Sigmoid colon (tissue), 6 donors: ENCODE measurements at regions not wholly inside any gene's neighbourhood (a gene's known extent, or its start where the extent isn't known, plus 50 kb on each side); places are given as distances from the start of the nearest gene placed in this dataset.

Experiments used
- DNase-seq: peaks from one replicate; pipeline ENCODE4 v3.0.0-alpha.2; 2019
- H3K27ac ChIP-seq, 4 donors: fragments of 200-600 bp; sonication (generic); one replicate each; pipeline ENCODE4 v1.5.1; 2016 to 2019; ENCODE audit warnings: mild to moderate bottlenecking in 1 of 4
- H3K27me3 ChIP-seq, 3 donors: fragments of 200-600 bp; sonication (generic); one replicate each; pipeline ENCODE4 v1.5.1; 2019; ENCODE audit warnings: mild to moderate bottlenecking in 1 of 3
- H3K36me3 ChIP-seq, 4 donors: fragments of 200-600 bp; sonication (generic); one replicate each; pipeline ENCODE4 v1.5.1; 2016 to 2019
- H3K4me1 ChIP-seq, 4 donors: fragments of 200-600 bp; sonication (generic); one replicate each; pipeline ENCODE4 v1.5.1; 2017 to 2019
- H3K4me3 ChIP-seq, 4 donors: fragments of 200-600 bp; sonication (generic); one replicate each; pipeline ENCODE4 v1.5.1; 2017 to 2019; ENCODE audit warnings: mild to moderate bottlenecking in 2 of 4, moderate library complexity in 1 of 4
- H3K9me3 ChIP-seq, 4 donors: fragments of 200-600 bp in 3 of 4; sonication (generic) in 3 of 4; one replicate each; pipeline versions ENCODE4 v1.5.1 to v1.6.1; 2013 to 2019
- CTCF ChIP-seq, 4 experiments: fragments of 450-650 bp in 3 of 4; fragments of 200-600 bp in 1 of 4; IDR thresholded peaks; one replicate each; pipeline ENCODE4 v1.5.1; 2016 to 2019; ENCODE audit warnings: antibody characterized with exemption in 4 of 4, mild to moderate bottlenecking in 3 of 4, moderate library complexity in 2 of 4
- EP300 ChIP-seq, 4 donors: sonication (generic); formaldehyde crosslinking; IDR thresholded peaks; one replicate each; pipeline ENCODE4 v1.6.1; 2017; ENCODE audit warnings: antibody characterized with exemption in 4 of 4
- POLR2A ChIP-seq, 2 donors: fragments of 450-650 bp; IDR thresholded peaks; one replicate each; pipeline ENCODE4 v1.6.1; 2016; ENCODE audit warnings: antibody characterized with exemption in 2 of 2, mild to moderate bottlenecking in 2 of 2, moderate library complexity in 2 of 2
- POLR2AphosphoS5 ChIP-seq, 4 donors: sonication (generic); formaldehyde crosslinking; IDR thresholded peaks; one replicate each; pipeline ENCODE4 v1.6.1; 2017; ENCODE audit warnings: antibody characterized with exemption in 4 of 4
- WGBS, 2 donors: extraction: QIAGEN DNeasy Blood & Tissue Kit; methylation state at CpG; one replicate each; pipeline ENCODE4 v1.1.7; 2013; 5-methylcytosine and 5-hydroxymethylcytosine counted together
- intact Hi-C: fragments of 100-400 bp; cut with DNase I; formaldehyde crosslinking; loops from one replicate; pipeline ENCODE4 v1.15.1; 2023
- donor health status: healthy with polysubstance abuse.
- donor health status: healthy.

- Histone ChIP-seq H3K36me3 (no peaks in the 10 kb centered on the region), H3K27me3 (no peaks in the 10 kb centered on the region), H3K9me3 (no peaks in the 10 kb centered on the region), H3K4me3 (no peak overlapping the region), H3K4me1 (no peaks in the 10 kb centered on the region), H3K27ac (no peak overlapping the region)
- DNase-seq, result no peak
- TF ChIP-seq EP300 (IDR thresholded peaks at IDR 0.05), result no peak
- no peak for TF ChIP-seq POLR2A (IDR thresholded peaks at IDR 0.05)
- TF ChIP-seq CTCF (IDR thresholded peaks at IDR 0.05), result no peak
- no peak for TF ChIP-seq POLR2AphosphoS5 (IDR thresholded peaks at IDR 0.05)
- WGBS, 2 donors, result 55 to 80% methylated on average over 3 of the region's 3 CpGs
- intact Hi-C loops, result no loop called here
Measured at GRCh38 chr18:47571957-47572356, 320.5 kb upstream of the SKOR2 start.

GRCh38 chr18:47566809-47567208, 315.3 kb upstream of the SKOR2 start:
- no peaks in the 10 kb centered on the region for H3K9me3 ChIP-seq
- H3K36me3 ChIP-seq, result no peaks in the 10 kb centered on the region
- H3K4me3 ChIP-seq, result no peak overlapping the region
- no peaks in the 10 kb centered on the region for H3K27me3 ChIP-seq
- no peak overlapping the region for H3K27ac ChIP-seq
- TF ChIP-seq CTCF (IDR thresholded peaks at IDR 0.05) (no peak), EP300 (IDR thresholded peaks at IDR 0.05) (no peak), POLR2A (IDR thresholded peaks at IDR 0.05) (no peak), POLR2AphosphoS5 (IDR thresholded peaks at IDR 0.05) (no peak)
- intact Hi-C loops, result no loop called here
- 89 to 95% methylated on average over 1 of the region's 1 CpG for WGBS, 2 donors
- DNase-seq, result no peak
- no peaks in the 10 kb centered on the region for H3K4me1 ChIP-seq

GRCh38 chr18:47560723-47561715, 309.6 kb upstream of the SKOR2 start:
- 57 to 83% methylated on average over 17 of the region's 17 CpGs for WGBS, 2 donors
- DNase-seq, result no peak
- H3K4me3 ChIP-seq, result no peak overlapping the region
- H3K9me3 ChIP-seq, result no peaks in the 10 kb centered on the region
- no peak overlapping the region for H3K27ac ChIP-seq
- no peak for TF ChIP-seq EP300 (IDR thresholded peaks at IDR 0.05)
- TF ChIP-seq POLR2AphosphoS5 (IDR thresholded peaks at IDR 0.05), result no peak
- no peak for TF ChIP-seq CTCF (IDR thresholded peaks at IDR 0.05)
- no peak for TF ChIP-seq POLR2A (IDR thresholded peaks at IDR 0.05)
- peaks cover 0 to 12% (median 0%) of the 10 kb centered on the region in 3 donors for H3K27me3 ChIP-seq
- no peaks in the 10 kb centered on the region for H3K36me3 ChIP-seq
- intact Hi-C loops, result no loop called here
- H3K4me1 ChIP-seq, result no peaks in the 10 kb centered on the region

- H3K4me1 ChIP-seq, result no peaks in the 10 kb centered on the region
- H3K27me3 ChIP-seq, result peaks cover 0 to 12% (median 0%) of the 10 kb centered on the region in 3 donors
- no peak for DNase-seq
- no peak overlapping the region for H3K27ac ChIP-seq
- TF ChIP-seq EP300 (IDR thresholded peaks at IDR 0.05) (no peak), POLR2A (IDR thresholded peaks at IDR 0.05) (no peak), POLR2AphosphoS5 (IDR thresholded peaks at IDR 0.05) (no peak), CTCF (IDR thresholded peaks at IDR 0.05) (no peak)
- 50 to 63% methylated on average over 4 of the region's 4 CpGs for WGBS, 2 donors
- H3K9me3 ChIP-seq, result no peaks in the 10 kb centered on the region
- no peak overlapping the region for H3K4me3 ChIP-seq
- intact Hi-C loops, result no loop called here
- no peaks in the 10 kb centered on the region for H3K36me3 ChIP-seq
Measured at GRCh38 chr18:47558110-47558750, 306.8 kb upstream of the SKOR2 start.
